Caco-2 (cell line): ENCODE measurements at regions not wholly inside any gene's neighbourhood (a gene's known extent, or its start where the extent isn't known, plus 50 kb on each side); places are given as distances from the start of the nearest gene placed in this dataset.
A peak's percentile ranks its signal among the peaks of the same experiment; 100 is the strongest.

Experiments used
- BruUV-seq: library from RNA; stranded (reverse); fragments of 400-500 nt; replicated peaks from 2 replicates; lab custom pipeline; 2021; lab: Mats Ljungman, UMichigan
- CTCF ChIA-PET: fragments of 300-600 bp; sonication (Branson Sonifier 250); formaldehyde crosslinking; loops from one replicate; lab custom pipeline; 2022; ENCODE audit warnings: antibody characterized with exemption; lab: Charles Lee
- POLR2A ChIA-PET: fragments of 300-600 bp; sonication (Branson Sonifier 250); formaldehyde crosslinking; loops from one replicate; lab custom pipeline; 2022; ENCODE audit warnings: antibody characterized with exemption; lab: Charles Lee
- DNase-seq, 2 experiments: peaks; one replicate each; pipeline versions ENCODE4 v3.0.0 to v3.0.0-alpha.2; 2020 to 2022
- H3K27me3 ChIP-seq: replicated peaks from 2 replicates; pipeline ENCODE4 v1.6.0; 2011; ENCODE audit warnings: low read length; ENCODE audit not compliant: control insufficient read depth, insufficient read depth
- H3K36me3 ChIP-seq: 2 replicates; pipeline ENCODE4 v1.5.1; 2011; ENCODE audit warnings: low read length; ENCODE audit not compliant: control insufficient read depth, insufficient read depth
- H3K4me1 ChIP-seq: fragments of 250-450 bp; sonication (Bioruptor Pico); 2 replicates; pipeline ENCODE4 v1.5.1; 2020; ENCODE audit warnings: mild to moderate bottlenecking
- H3K4me3 ChIP-seq: 2 replicates; pipeline ENCODE4 v1.5.1; 2011; ENCODE audit warnings: low read depth, mild to moderate bottlenecking, control low read depth, low read length
- H3K9me3 ChIP-seq: fragments of 250-450 bp; sonication (Bioruptor Pico); 2 replicates; pipeline ENCODE4 v1.5.1; 2020; ENCODE audit warnings: mild to moderate bottlenecking, moderate library complexity
- H3K27ac Mint-ChIP-seq: one replicate; pipeline ENCODE4 v1.8.0; 2022; ENCODE audit warnings: mixed read lengths; ENCODE audit not compliant: unreplicated experiment
- H3K27me3 Mint-ChIP-seq: one replicate; pipeline ENCODE4 v1.8.0; 2022; ENCODE audit warnings: mixed read lengths; ENCODE audit not compliant: insufficient read depth, unreplicated experiment
- H3K36me3 Mint-ChIP-seq: one replicate; pipeline ENCODE4 v1.8.0; 2022; ENCODE audit warnings: mild to moderate bottlenecking, mixed read lengths; ENCODE audit not compliant: insufficient read depth, unreplicated experiment
- H3K4me1 Mint-ChIP-seq: one replicate; pipeline ENCODE4 v1.8.0; 2022; ENCODE audit warnings: low read depth, mixed read lengths; ENCODE audit not compliant: unreplicated experiment
- H3K4me3 Mint-ChIP-seq: one replicate; pipeline ENCODE4 v1.8.0; 2022; ENCODE audit warnings: mild to moderate bottlenecking, moderate library complexity, mixed read lengths; ENCODE audit not compliant: unreplicated experiment
- H3K9me3 Mint-ChIP-seq: one replicate; pipeline ENCODE4 v1.8.0; 2022; ENCODE audit warnings: mixed read lengths; ENCODE audit not compliant: unreplicated experiment
- CTCF ChIP-seq, 2 experiments: fragments of 200-600 bp in 1 of 2; IDR thresholded peaks; 1 replicate in 1 of 2; 2 replicates in 1 of 2; pipeline versions ENCODE4 v1.5.1 to v1.8.0; 2011 to 2022; ENCODE audit warnings: antibody characterized with exemption in 1 of 2, control low read depth in 1 of 2, inconsistent platforms in 1 of 2, low read depth in 1 of 2, low read length in 1 of 2, mild to moderate bottlenecking in 1 of 2, moderate library complexity in 1 of 2; ENCODE audit not compliant: insufficient read depth in 1 of 2, severe bottlenecking in 1 of 2, unreplicated experiment in 1 of 2
- intact Hi-C: fragments of 100-400 bp; cut with micrococcal nuclease; formaldehyde crosslinking; loops from one replicate; pipeline ENCODE4 v1.10.0; 2022; ENCODE audit not compliant: unreplicated experiment

GRCh38 chr2:47235132-47235531, 58.8 kb upstream of the CALM2 start:
- Mint-ChIP-seq H3K36me3 (no peaks in the 10 kb centered on the region), H3K4me1 (peaks cover 17% of the 10 kb centered on the region), H3K27ac (no peak overlapping the region), H3K9me3 (no peaks in the 10 kb centered on the region), H3K4me3 (no peak overlapping the region), H3K27me3 (no peaks in the 10 kb centered on the region)
- no peak for DNase-seq
- H3K9me3 ChIP-seq, result no peaks in the 10 kb centered on the region
- no peak for TF ChIP-seq CTCF (IDR thresholded peaks at IDR 0.05; ENCODE audit: insufficient read depth in 1 of 2, low read depth in 1 of 2, low read length in 1 of 2, severe bottlenecking in 1 of 2, unreplicated experiment in 1 of 2)
- H3K4me3 ChIP-seq, result no peak overlapping the region
- no peaks in the 10 kb centered on the region for H3K27me3 ChIP-seq
- POLR2A ChIA-PET, result no interaction called here
- intact Hi-C loops, result no loop called here
- BruUV-seq, result no TSS peak
- H3K4me1 ChIP-seq, result peaks cover 28% of the 10 kb centered on the region
- H3K36me3 ChIP-seq, result no peaks in the 10 kb centered on the region
- CTCF ChIA-PET, result interaction anchor here (0.6 kb wide), 1 partner anchor 76 kb away, joined by 3 read pairs; no protein-coding TSS in a partner anchor

- no peak for TF ChIP-seq CTCF (IDR thresholded peaks at IDR 0.05; ENCODE audit: insufficient read depth in 1 of 2, low read depth in 1 of 2, low read length in 1 of 2, severe bottlenecking in 1 of 2, unreplicated experiment in 1 of 2)
- Mint-ChIP-seq H3K4me3 (no peak overlapping the region), H3K9me3 (no peaks in the 10 kb centered on the region), H3K36me3 (no peaks in the 10 kb centered on the region), H3K27me3 (no peaks in the 10 kb centered on the region), H3K27ac (peak overlapping the region; percentile 33), H3K4me1 (peaks cover 17% of the 10 kb centered on the region)
- CTCF ChIA-PET, result no interaction called here
- POLR2A ChIA-PET, result no interaction called here
- no peaks in the 10 kb centered on the region for H3K27me3 ChIP-seq
- no peaks in the 10 kb centered on the region for H3K9me3 ChIP-seq
- BruUV-seq, result no TSS peak
- intact Hi-C loops, result no loop called here
- H3K4me1 ChIP-seq, result peaks cover 28% of the 10 kb centered on the region
- DNase-seq, result no peak
- H3K36me3 ChIP-seq, result no peaks in the 10 kb centered on the region
- H3K4me3 ChIP-seq, result no peak overlapping the region
Measured at GRCh38 chr2:47234456-47234855, 58.1 kb upstream of the CALM2 start.

- no peak overlapping the region for H3K4me3 ChIP-seq
- Mint-ChIP-seq H3K27me3 (no peaks in the 10 kb centered on the region), H3K36me3 (no peaks in the 10 kb centered on the region), H3K4me3 (no peak overlapping the region), H3K27ac (no peak overlapping the region), H3K4me1 (peaks cover 23% of the 10 kb centered on the region), H3K9me3 (no peaks in the 10 kb centered on the region)
- DNase-seq, result no peak
- no TSS peak for BruUV-seq
- TF ChIP-seq CTCF (IDR thresholded peaks at IDR 0.05; ENCODE audit: insufficient read depth in 1 of 2, low read depth in 1 of 2, low read length in 1 of 2, severe bottlenecking in 1 of 2, unreplicated experiment in 1 of 2), result no peak
- H3K9me3 ChIP-seq, result no peaks in the 10 kb centered on the region
- H3K36me3 ChIP-seq, result no peaks in the 10 kb centered on the region
- H3K27me3 ChIP-seq, result no peaks in the 10 kb centered on the region
- POLR2A ChIA-PET, result interaction anchor here (0.6 kb wide), 1 partner anchor 29 kb away, joined by 3 read pairs; no protein-coding TSS in a partner anchor
- intact Hi-C loops, result no loop called here
- peaks cover 30% of the 10 kb centered on the region for H3K4me1 ChIP-seq
- CTCF ChIA-PET, result interaction anchor here (0.6 kb wide), 1 partner anchor 31 kb away, joined by 4 read pairs; no protein-coding TSS in a partner anchor
Measured at GRCh38 chr2:47232738-47233415, 56.6 kb upstream of the CALM2 start.
